Breast epithelium (tissue), 3 donors: ENCODE measurements at regions not wholly inside any gene's neighbourhood (a gene's known extent, or its start where the extent isn't known, plus 50 kb on each side); places are given as distances from the start of the nearest gene placed in this dataset.

Source experiments
- CTCF ChIP-seq, 3 donors: fragments of 450-650 bp; IDR thresholded peaks; one replicate each; pipeline ENCODE4 v1.5.1; 2016 to 2017; ENCODE audit warnings: antibody characterized with exemption in 3 of 3, mild to moderate bottlenecking in 3 of 3, moderate library complexity in 3 of 3
- POLR2AphosphoS5 ChIP-seq, 3 donors: sonication (generic); formaldehyde crosslinking; IDR thresholded peaks; one replicate each; pipeline ENCODE4 v1.6.1; 2017; ENCODE audit warnings: antibody characterized with exemption in 3 of 3

GRCh38 chr22:46054091-46055073 lies 77.4 kb upstream of the WNT7B start:
- TF ChIP-seq POLR2AphosphoS5 (IDR thresholded peaks at IDR 0.05) (peak; percentile 14 to 69 (median 34)), CTCF (IDR thresholded peaks at IDR 0.05) (no peak)
